K562 (cell line): ENCODE measurements at regions not wholly inside any gene's neighbourhood (a gene's known extent, or its start where the extent isn't known, plus 50 kb on each side); places are given as distances from the start of the nearest gene placed in this dataset.

Source experiments
- ATF6 ChIP-seq: sonication (generic); formaldehyde crosslinking; IDR thresholded peaks from 2 replicates; pipeline ENCODE4 v1.4.0; 2020; ENCODE audit warnings: mild to moderate bottlenecking, missing genetic modification reagents
- CC2D1A ChIP-seq: fragments of 450-650 bp; IDR thresholded peaks from 2 replicates; pipeline ENCODE4 v1.6.1; 2017; ENCODE audit warnings: mild to moderate bottlenecking
- CHD2 ChIP-seq: IDR thresholded peaks from 2 replicates; pipeline ENCODE4 v1.6.1; 2011; ENCODE audit warnings: low read depth, low read length
- CTCF ChIP-seq, 3 experiments: IDR thresholded peaks in 2 of 3; conservative IDR thresholded peaks in 1 of 3; 2 replicates each; pipeline ENCODE4 v1.5.1; 2011 to 2012; ENCODE audit warnings: low read length in 3 of 3, mild to moderate bottlenecking in 3 of 3, control low read depth in 2 of 3, improper control_type of control experiment in 1 of 3, inconsistent platforms in 1 of 3, low read depth in 1 of 3, mixed read lengths in 1 of 3, moderate library complexity in 1 of 3; ENCODE audit not compliant: insufficient read depth in 2 of 3
- EGR1 ChIP-seq: fragments of 450-650 bp; conservative IDR thresholded peaks from 2 replicates; pipeline ENCODE4 v1.6.1; 2017; ENCODE audit warnings: mild to moderate bottlenecking
- ETS1 ChIP-seq: conservative IDR thresholded peaks from 2 replicates; pipeline ENCODE4 v1.6.1; 2011; ENCODE audit warnings: low read depth, mild to moderate bottlenecking, low read length; ENCODE audit not compliant: control insufficient read depth
- NFIC ChIP-seq: fragments of 450-650 bp; IDR thresholded peaks from 2 replicates; pipeline ENCODE4 v1.6.1; 2017; ENCODE audit warnings: mild to moderate bottlenecking, inconsistent platforms
- SRSF9 ChIP-seq: fragments of 200-400 bp; formaldehyde crosslinking; IDR thresholded peaks from 2 replicates; pipeline ENCODE4 v1.6.1; 2017; ENCODE audit warnings: low read depth, low read length, borderline replicate concordance
- TAF1 ChIP-seq: IDR thresholded peaks from 2 replicates; pipeline ENCODE4 v1.6.1; 2011; ENCODE audit warnings: mild to moderate bottlenecking, low read length, moderate library complexity; ENCODE audit not compliant: insufficient read depth, control insufficient read depth, severe bottlenecking; ENCODE audit errors: extremely low read depth
- ZBTB2 ChIP-seq: fragments of 450-650 bp; IDR thresholded peaks from 2 replicates; pipeline ENCODE4 v1.6.1; 2016; ENCODE audit warnings: antibody characterized with exemption
- ZBTB8A ChIP-seq: fragments of 450-650 bp; IDR thresholded peaks from 2 replicates; pipeline ENCODE4 v1.6.1; 2018; ENCODE audit warnings: mild to moderate bottlenecking, moderate library complexity; ENCODE audit not compliant: partially characterized antibody
- ZNF197 ChIP-seq: fragments of 200-800 bp; sonication (Bioruptor generic); IDR thresholded peaks from 2 replicates; pipeline ENCODE4 v1.6.1; 2016; ENCODE audit warnings: low read depth, missing genetic modification characterization, missing compliant biosample characterization
- ZNF589 ChIP-seq: fragments of 200-800 bp; sonication (Bioruptor generic); IDR thresholded peaks from 2 replicates; pipeline ENCODE4 v1.6.1; 2016; ENCODE audit warnings: low read depth, missing genetic modification characterization, missing compliant biosample characterization
- ZNF778 ChIP-seq: fragments of 450-650 bp; formaldehyde crosslinking; IDR thresholded peaks from 2 replicates; pipeline ENCODE4 v1.4.0; 2020; ENCODE audit warnings: mild to moderate bottlenecking, moderate library complexity

GRCh38 chr1:20421441-20421840 lies 64.6 kb downstream of the CAMK2N1 start:
- TF ChIP-seq NFIC (no peak), ATF6 (no peak), ZBTB8A (no peak), CTCF (IDR thresholded peaks at IDR 0.05 in 2 of 3, conservative IDR thresholded peaks at IDR 0.05 in 1 of 3; ENCODE audit: insufficient read depth in 2 of 3, low read depth in 1 of 3, low read length in 3 of 3) (no peak), CHD2 (no peak), CC2D1A (no peak), ZBTB2 (no peak), SRSF9 (no peak), ZNF589 (CRISPR knock-in tag) (no peak), ZNF197 (CRISPR knock-in tag) (no peak), ZNF778 (no peak), ETS1 (no peak), EGR1 (no peak), TAF1 (no peak)
